GM12891 (cell line): ENCODE measurements at regions not wholly inside any gene's neighbourhood (a gene's known extent, or its start where the extent isn't known, plus 50 kb on each side); places are given as distances from the start of the nearest gene placed in this dataset.

Source experiments
- DNase-seq: peaks from one replicate; pipeline ENCODE4 v3.0.0; 2011; ENCODE audit warnings: low spot score; ENCODE audit not compliant: insufficient read length
- FAIRE-seq: peaks from 2 replicates; lab custom pipeline; 2011; peaks lifted over from hg19 to GRCh38; lab: Jason Lieb, UNC
- PAX5 ChIP-seq: IDR thresholded peaks from 2 replicates; pipeline ENCODE4 v1.6.1; 2011; ENCODE audit warnings: low read length, moderate library complexity, mild to moderate bottlenecking; ENCODE audit not compliant: insufficient read depth, severe bottlenecking
- POLR2A ChIP-seq: IDR thresholded peaks from 2 replicates; pipeline ENCODE4 v1.6.1; 2011; ENCODE audit warnings: low read depth, low read length, control low read depth
- POLR2AphosphoS5 ChIP-seq: IDR thresholded peaks from 2 replicates; pipeline ENCODE4 v1.6.1; 2011; ENCODE audit warnings: low read depth, low read length, control low read depth
- POU2F2 ChIP-seq: IDR thresholded peaks from 2 replicates; pipeline ENCODE4 v1.6.1; 2011; ENCODE audit warnings: low read depth, mild to moderate bottlenecking, control low read depth, low read length, moderate library complexity
- SPI1 ChIP-seq: IDR thresholded peaks from 2 replicates; pipeline ENCODE4 v1.6.1; 2011; ENCODE audit warnings: low read depth, low read length, control low read depth
- TAF1 ChIP-seq: IDR thresholded peaks from 2 replicates; pipeline ENCODE4 v1.6.1; 2011; ENCODE audit warnings: low read depth, low read length, control low read depth

DNA sequence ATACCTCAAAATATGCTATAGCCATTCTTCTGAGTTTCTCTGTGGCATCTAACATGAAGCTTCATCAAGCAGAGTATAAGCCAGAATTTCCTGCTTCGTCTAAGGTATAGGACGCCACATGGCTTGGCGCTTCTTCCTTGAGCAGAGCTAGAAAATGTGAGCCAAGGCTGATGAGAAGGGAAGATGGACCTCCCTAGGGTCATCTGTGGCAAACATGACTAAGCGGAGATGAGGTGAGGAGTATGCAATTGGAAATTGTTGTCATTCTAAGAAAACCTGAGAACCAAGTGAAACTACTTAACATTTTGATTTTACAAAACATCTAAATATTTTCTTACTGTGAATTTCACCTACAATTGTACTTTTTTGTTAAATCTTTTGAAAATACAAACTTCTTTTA, 466.5 kb downstream of the PSAT1 start:
- FAIRE-seq (no peak), DNase-seq (no peak)
- TF ChIP-seq SPI1 (no peak), TAF1 (no peak), PAX5 (no peak), POLR2A (no peak), POLR2AphosphoS5 (no peak), POU2F2 (no peak)

DNA sequence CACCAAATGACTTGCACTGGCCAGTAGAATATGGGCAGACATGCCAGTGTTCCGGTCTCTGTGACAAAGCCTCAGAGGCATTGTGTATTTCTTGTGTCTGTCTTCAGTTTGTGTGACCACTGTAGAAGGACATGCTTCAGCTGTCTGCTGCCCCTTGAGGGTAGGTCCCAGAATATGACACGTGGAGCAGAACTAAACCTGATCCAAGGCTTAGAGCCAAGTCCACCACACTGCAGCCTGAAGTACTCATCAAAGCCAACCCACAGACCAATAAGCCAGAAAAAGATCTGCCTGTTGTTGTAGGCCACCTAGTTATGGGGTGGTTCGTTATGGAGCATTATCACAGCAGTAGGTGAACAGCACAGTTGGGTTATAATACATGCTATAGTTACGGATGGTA, 468.9 kb downstream of the PSAT1 start:
- TF ChIP-seq TAF1 (no peak), POU2F2 (no peak), POLR2AphosphoS5 (no peak), PAX5 (no peak), SPI1 (no peak), POLR2A (no peak)
- DNase-seq (no peak), FAIRE-seq (no peak)

GRCh38 chr9:78767490-78767889, 470.6 kb downstream of the PSAT1 start:
- DNase-seq: no peak
- TF ChIP-seq POU2F2: no peak
- no peak for TF ChIP-seq TAF1
- no peak for TF ChIP-seq POLR2AphosphoS5
- no peak for TF ChIP-seq POLR2A
- TF ChIP-seq PAX5: no peak
- no peak for TF ChIP-seq SPI1
- no peak for FAIRE-seq

- DNase-seq: no peak
These were observed 472.8 kb downstream of the PSAT1 start for GRCh38 chr9:78769690-78770089.

DNA sequence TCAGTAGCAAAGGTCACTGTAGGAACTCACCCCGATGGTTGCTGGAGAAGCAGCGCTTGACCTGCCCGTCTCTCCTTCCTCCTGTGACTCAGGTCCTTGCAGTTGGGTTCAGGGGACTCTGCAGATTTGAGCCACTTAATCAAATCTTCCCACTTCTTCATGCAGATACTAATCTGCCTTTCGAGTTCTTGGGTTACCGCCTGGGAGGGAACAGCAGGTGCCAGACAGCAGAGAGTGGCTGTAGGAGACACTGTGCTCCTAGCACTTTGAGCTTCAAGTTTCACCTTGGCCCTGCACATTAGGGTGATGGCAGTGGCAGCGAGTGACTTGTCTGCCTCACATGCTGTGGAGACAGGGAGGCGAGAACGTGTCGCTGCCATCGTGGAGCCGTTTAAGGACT, 478.3 kb downstream of the PSAT1 start:
- no peak for FAIRE-seq
- no peak for TF ChIP-seq TAF1
- TF ChIP-seq PAX5: no peak
- TF ChIP-seq POLR2A: no peak
- TF ChIP-seq POU2F2: no peak
- TF ChIP-seq POLR2AphosphoS5: no peak
- no peak for TF ChIP-seq SPI1
- no peak for DNase-seq

More at GRCh38 chr9:78769690-78770089, 472.8 kb downstream of the PSAT1 start:
- no peak for TF ChIP-seq SPI1
- no peak for TF ChIP-seq TAF1
- no peak for TF ChIP-seq POLR2AphosphoS5
- no peak for TF ChIP-seq POLR2A
- TF ChIP-seq PAX5: no peak
- no peak for TF ChIP-seq POU2F2
- FAIRE-seq: no peak

DNA sequence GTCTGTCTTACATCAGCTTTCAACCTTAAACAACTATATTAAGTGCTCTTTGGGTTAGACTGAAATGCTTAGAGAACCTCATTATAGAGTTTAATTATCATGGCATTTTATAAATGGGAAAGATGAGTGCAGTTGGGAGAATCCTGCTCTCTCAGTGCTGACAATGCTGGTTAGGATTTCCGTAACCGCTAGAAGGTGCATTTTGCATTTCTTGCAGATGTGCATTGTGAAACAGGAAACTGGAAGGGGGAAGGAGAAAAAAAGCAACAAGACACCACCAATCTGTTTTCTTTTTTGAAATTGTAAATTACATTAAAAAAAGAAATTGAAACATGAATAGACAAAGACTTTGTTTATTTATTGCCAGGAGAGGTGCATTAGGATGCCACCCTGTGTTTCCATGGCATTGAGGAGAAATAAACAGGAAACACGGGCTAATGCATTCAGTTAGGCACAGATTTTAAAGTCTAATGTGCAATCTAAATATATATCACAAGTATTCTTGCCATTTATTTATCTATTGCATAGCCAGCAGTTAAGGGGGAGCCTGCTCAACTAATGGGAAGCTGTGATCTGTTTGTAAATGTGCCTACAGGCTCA, 478.9 kb downstream of the PSAT1 start:
- TF ChIP-seq POLR2AphosphoS5 (no peak), POLR2A (no peak), TAF1 (no peak), SPI1 (no peak), POU2F2 (no peak), PAX5 (no peak)
- FAIRE-seq (no peak), DNase-seq (no peak)

DNA sequence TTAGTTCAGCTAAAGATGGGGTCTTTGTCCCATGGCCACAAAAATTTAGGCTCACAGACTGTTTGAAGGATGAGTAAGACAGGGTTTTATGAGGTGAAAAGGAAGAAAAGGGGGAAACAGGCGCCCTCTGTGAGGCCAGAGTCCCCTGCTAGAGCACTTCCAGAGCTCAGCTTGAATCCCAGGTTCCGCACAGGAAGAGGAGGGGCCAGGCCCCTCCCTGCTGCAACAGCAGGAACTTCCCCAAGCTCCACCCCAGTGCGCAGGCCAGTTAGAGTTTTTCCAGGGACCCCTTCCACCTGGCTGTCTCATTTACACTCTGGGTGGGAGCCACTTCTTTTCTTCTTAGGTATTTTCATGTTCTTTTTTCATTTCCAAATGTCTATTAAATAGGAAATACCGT, 480.8 kb downstream of the PSAT1 start:
- TF ChIP-seq POU2F2: no peak
- TF ChIP-seq TAF1: no peak
- no peak for TF ChIP-seq POLR2A
- no peak for TF ChIP-seq SPI1
- TF ChIP-seq POLR2AphosphoS5: no peak
- no peak for TF ChIP-seq PAX5
- FAIRE-seq (no peak), DNase-seq (no peak)

GRCh38 chr9:78778318-78778717, 481.4 kb downstream of the PSAT1 start:
- TF ChIP-seq POLR2A (no peak), POU2F2 (no peak), POLR2AphosphoS5 (no peak), SPI1 (no peak), TAF1 (no peak), PAX5 (no peak)
- FAIRE-seq: no peak
- DNase-seq: no peak

- TF ChIP-seq POU2F2 (no peak), SPI1 (no peak), PAX5 (no peak), TAF1 (no peak), POLR2A (no peak), POLR2AphosphoS5 (no peak)
- DNase-seq (no peak), FAIRE-seq (no peak)
These were observed 482.0 kb downstream of the PSAT1 start for GRCh38 chr9:78778861-78779374.

- TF ChIP-seq PAX5 (no peak), POLR2AphosphoS5 (no peak), TAF1 (no peak), POU2F2 (no peak), POLR2A (no peak), SPI1 (no peak)
- no peak for DNase-seq
- FAIRE-seq: no peak
These were observed 484.8 kb downstream of the PSAT1 start for GRCh38 chr9:78781681-78782080.

DNA sequence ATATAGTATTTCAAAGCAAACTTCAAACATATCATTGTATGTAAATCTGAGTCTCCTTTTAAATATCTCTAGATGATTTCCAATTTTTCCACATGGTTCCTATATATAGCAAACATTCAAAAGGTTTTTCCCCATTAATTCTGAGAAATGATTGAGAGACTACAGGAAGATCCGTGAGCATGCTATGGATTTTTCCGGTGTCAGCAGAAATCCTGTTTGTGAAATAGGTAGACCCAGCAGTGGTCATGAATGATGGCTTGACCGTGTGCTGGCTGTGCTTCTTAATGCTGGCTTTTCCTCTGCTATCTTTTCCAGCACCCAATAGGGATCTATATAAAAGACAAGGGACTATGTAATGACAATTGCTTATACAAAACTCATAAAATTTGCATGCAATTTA, 485.3 kb downstream of the PSAT1 start:
- FAIRE-seq (no peak), DNase-seq (no peak)
- TF ChIP-seq SPI1: no peak
- TF ChIP-seq POU2F2: no peak
- TF ChIP-seq TAF1: no peak
- no peak for TF ChIP-seq POLR2A
- no peak for TF ChIP-seq POLR2AphosphoS5
